SK-N-SH (cell line): ENCODE measurements at regions not wholly inside any gene's neighbourhood (a gene's known extent, or its start where the extent isn't known, plus 50 kb on each side); places are given as distances from the start of the nearest gene placed in this dataset.

ENCODE experiments used
- EP300 ChIP-seq, 2 experiments: IDR thresholded peaks; 2 replicates each; pipeline versions ENCODE4 v1.4.0 to v1.6.1; 2012; ENCODE audit warnings: borderline replicate concordance in 1 of 2, low read depth in 1 of 2, low read length in 1 of 2
- EZH2phosphoT487 ChIP-seq: fragments of 200-600 bp; sonication (generic); IDR thresholded peaks from 2 replicates; pipeline ENCODE4 v1.6.1; 2017; ENCODE audit warnings: low read depth, mixed run types, mild to moderate bottlenecking, antibody characterized with exemption, moderate library complexity, borderline replicate concordance
- GATA2 ChIP-seq: sonication (generic); formaldehyde crosslinking; IDR thresholded peaks from 2 replicates; pipeline ENCODE4 v1.5.0; 2020; ENCODE audit warnings: mild to moderate bottlenecking, missing genetic modification reagents
- POLR2AphosphoS5 ChIP-seq: IDR thresholded peaks from 2 replicates; pipeline ENCODE4 v1.6.1; 2012; ENCODE audit warnings: low read depth, low read length
- RFX5 ChIP-seq: IDR thresholded peaks from 2 replicates; pipeline ENCODE4 v1.6.1; 2012; ENCODE audit warnings: mild to moderate bottlenecking, improper control_type of control experiment, low read length
- SMC3 ChIP-seq: IDR thresholded peaks from 2 replicates; pipeline ENCODE4 v1.6.1; 2012; ENCODE audit warnings: low read depth, low read length, improper control_type of control experiment
- TAF1 ChIP-seq: IDR thresholded peaks from 2 replicates; pipeline ENCODE4 v1.6.1; 2012; ENCODE audit warnings: low read depth, mild to moderate bottlenecking, low read length, moderate library complexity, borderline replicate concordance
- YY1 ChIP-seq: IDR thresholded peaks from 2 replicates; pipeline ENCODE4 v1.4.0; 2012; ENCODE audit warnings: low read depth, mild to moderate bottlenecking
- TF ChIP-seq, protein P1 (sequence below): fragments of 200-600 bp; sonication (generic); IDR thresholded peaks from 2 replicates; pipeline ENCODE4 v1.6.1; 2017; ENCODE audit warnings: antibody characterized with exemption, mild to moderate bottlenecking, moderate library complexity
- TF ChIP-seq, protein P2 (sequence below): IDR thresholded peaks from 2 replicates; pipeline ENCODE4 v1.6.1; 2012; ENCODE audit warnings: mild to moderate bottlenecking, low read depth, low read length, moderate library complexity
- TF ChIP-seq, protein P3 (sequence below): IDR thresholded peaks from 2 replicates; pipeline ENCODE4 v1.4.0; 2012; ENCODE audit warnings: low read depth

DNA sequence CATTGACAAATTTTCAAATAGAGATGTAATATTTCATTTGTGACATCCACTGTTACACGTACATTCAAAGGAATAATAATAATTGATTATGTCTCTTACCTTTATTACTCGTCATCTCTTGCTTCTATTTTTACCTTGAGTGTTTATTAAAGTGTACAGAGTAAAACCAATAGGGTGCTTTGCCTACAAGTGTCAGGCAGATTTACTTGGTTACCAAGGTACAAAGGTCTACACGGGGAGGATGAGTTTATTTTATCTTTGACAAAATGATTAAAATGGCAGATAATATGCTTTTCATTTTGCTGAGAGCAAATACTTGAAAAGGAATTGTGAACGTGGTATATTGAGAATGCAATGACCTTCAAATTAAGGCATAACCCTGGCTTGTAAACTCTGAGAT lies 137.8 kb upstream of the SOX5 start:
- TF ChIP-seq, protein P1, sequence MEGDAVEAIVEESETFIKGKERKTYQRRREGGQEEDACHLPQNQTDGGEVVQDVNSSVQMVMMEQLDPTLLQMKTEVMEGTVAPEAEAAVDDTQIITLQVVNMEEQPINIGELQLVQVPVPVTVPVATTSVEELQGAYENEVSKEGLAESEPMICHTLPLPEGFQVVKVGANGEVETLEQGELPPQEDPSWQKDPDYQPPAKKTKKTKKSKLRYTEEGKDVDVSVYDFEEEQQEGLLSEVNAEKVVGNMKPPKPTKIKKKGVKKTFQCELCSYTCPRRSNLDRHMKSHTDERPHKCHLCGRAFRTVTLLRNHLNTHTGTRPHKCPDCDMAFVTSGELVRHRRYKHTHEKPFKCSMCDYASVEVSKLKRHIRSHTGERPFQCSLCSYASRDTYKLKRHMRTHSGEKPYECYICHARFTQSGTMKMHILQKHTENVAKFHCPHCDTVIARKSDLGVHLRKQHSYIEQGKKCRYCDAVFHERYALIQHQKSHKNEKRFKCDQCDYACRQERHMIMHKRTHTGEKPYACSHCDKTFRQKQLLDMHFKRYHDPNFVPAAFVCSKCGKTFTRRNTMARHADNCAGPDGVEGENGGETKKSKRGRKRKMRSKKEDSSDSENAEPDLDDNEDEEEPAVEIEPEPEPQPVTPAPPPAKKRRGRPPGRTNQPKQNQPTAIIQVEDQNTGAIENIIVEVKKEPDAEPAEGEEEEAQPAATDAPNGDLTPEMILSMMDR = no peak
- TF ChIP-seq RFX5 (no peak), SMC3 (no peak), YY1 (no peak), EZH2phosphoT487 (no peak), POLR2AphosphoS5 (no peak), GATA2 (CRISPR knock-in tag) (no peak), TAF1 (no peak), EP300 (IDR thresholded peaks at IDR 0.05; ENCODE audit: borderline replicate concordance in 1 of 2, low read depth in 1 of 2, low read length in 1 of 2) (no peak)
- TF ChIP-seq, protein P2, sequence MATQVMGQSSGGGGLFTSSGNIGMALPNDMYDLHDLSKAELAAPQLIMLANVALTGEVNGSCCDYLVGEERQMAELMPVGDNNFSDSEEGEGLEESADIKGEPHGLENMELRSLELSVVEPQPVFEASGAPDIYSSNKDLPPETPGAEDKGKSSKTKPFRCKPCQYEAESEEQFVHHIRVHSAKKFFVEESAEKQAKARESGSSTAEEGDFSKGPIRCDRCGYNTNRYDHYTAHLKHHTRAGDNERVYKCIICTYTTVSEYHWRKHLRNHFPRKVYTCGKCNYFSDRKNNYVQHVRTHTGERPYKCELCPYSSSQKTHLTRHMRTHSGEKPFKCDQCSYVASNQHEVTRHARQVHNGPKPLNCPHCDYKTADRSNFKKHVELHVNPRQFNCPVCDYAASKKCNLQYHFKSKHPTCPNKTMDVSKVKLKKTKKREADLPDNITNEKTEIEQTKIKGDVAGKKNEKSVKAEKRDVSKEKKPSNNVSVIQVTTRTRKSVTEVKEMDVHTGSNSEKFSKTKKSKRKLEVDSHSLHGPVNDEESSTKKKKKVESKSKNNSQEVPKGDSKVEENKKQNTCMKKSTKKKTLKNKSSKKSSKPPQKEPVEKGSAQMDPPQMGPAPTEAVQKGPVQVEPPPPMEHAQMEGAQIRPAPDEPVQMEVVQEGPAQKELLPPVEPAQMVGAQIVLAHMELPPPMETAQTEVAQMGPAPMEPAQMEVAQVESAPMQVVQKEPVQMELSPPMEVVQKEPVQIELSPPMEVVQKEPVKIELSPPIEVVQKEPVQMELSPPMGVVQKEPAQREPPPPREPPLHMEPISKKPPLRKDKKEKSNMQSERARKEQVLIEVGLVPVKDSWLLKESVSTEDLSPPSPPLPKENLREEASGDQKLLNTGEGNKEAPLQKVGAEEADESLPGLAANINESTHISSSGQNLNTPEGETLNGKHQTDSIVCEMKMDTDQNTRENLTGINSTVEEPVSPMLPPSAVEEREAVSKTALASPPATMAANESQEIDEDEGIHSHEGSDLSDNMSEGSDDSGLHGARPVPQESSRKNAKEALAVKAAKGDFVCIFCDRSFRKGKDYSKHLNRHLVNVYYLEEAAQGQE = no peak
- TF ChIP-seq, protein P3, sequence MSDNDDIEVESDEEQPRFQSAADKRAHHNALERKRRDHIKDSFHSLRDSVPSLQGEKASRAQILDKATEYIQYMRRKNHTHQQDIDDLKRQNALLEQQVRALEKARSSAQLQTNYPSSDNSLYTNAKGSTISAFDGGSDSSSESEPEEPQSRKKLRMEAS = no peak
